DND-41 (cell line): ENCODE measurements at regions not wholly inside any gene's neighbourhood (a gene's known extent, or its start where the extent isn't known, plus 50 kb on each side); places are given as distances from the start of the nearest gene placed in this dataset.

ENCODE experiments used
- CTCF ChIP-seq: IDR thresholded peaks from 2 replicates; pipeline ENCODE4 v1.5.1; 2012; ENCODE audit warnings: borderline replicate concordance, low read length, moderate library complexity, mild to moderate bottlenecking; ENCODE audit not compliant: poor library complexity, severe bottlenecking; ENCODE audit errors: extremely low read depth
- EZH2 ChIP-seq: IDR thresholded peaks from 3 replicates; pipeline ENCODE4 v1.6.1; 2012; ENCODE audit warnings: borderline replicate concordance, low read depth, mild to moderate bottlenecking, moderate library complexity, low read length, inconsistent platforms; ENCODE audit not compliant: severe bottlenecking

DNA sequence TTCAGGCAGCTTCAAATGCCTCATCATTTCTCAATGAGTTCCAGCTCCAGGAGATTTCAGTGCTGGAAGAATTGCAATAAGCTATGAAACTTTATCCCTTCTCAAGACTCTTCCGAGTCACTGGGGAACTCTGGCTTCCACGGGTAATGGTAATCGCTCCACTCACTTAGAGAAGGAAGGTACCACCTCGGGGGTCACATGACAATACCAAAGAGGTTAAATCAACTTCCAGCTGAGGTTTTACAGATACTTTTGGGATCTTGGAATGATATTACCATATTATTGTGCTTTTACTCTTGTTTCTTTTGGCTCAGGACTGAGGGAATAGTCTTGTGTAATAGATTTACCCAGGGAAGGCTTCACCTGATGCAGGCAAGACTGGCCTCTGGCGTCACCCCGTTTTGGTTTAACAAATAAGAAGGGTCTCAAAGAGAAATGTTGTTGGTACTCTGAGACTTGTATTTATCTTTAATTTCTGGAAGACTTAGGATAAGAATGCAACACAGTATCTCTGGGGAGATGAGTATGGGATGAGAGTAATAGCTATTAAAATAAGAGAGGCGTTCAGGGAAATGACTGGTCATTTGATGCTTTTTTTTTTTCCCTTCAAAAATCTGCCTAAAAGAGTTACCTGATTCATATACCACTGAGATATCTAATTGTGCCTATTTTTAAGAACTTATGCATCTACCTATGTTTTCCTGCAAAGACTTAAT, 316.9 kb upstream of the ZEB2 start:
- TF ChIP-seq EZH2 (no peak), CTCF (no peak)
